Mammary epithelial cell (primary cell): ENCODE measurements at regions not wholly inside any gene's neighbourhood (a gene's known extent, or its start where the extent isn't known, plus 50 kb on each side); places are given as distances from the start of the nearest gene placed in this dataset.

ENCODE experiments used
- EZH2 ChIP-seq: IDR thresholded peaks from 2 replicates; pipeline ENCODE4 v1.6.1; 2012; ENCODE audit warnings: low read length, inconsistent platforms, borderline replicate concordance
- TF ChIP-seq, protein P1 (sequence below), 2 donors: IDR thresholded peaks in 1 of 2; conservative IDR thresholded peaks in 1 of 2; 2 replicates each; pipeline ENCODE4 v1.5.1; 2011 to 2012; ENCODE audit warnings: inconsistent platforms in 2 of 2, low read length in 2 of 2, mild to moderate bottlenecking in 2 of 2, control low read depth in 1 of 2, low read depth in 1 of 2; ENCODE audit not compliant: insufficient read depth in 1 of 2; ENCODE audit errors: extremely low read depth in 1 of 2

DNA sequence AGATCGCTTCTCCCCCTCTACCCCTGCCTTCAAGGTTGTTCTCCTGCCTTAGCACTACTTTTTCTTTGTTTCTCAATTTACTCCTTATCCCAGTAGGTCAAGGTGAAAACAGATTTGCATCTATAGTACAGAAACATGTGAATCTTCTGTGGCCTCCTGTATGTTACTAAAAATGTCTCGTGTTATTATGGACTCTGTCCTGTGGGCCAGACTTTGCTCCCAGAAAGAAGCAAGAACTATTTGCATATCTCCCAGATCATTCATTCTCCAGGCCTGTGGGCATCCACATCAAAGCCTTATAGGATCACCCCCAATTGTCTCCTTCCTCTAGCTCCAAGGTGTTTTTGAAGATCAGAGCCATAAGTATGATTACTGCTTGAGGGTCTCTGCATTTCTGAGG is 169.5 kb upstream of the ROPN1 start:
- TF ChIP-seq, protein P1, sequence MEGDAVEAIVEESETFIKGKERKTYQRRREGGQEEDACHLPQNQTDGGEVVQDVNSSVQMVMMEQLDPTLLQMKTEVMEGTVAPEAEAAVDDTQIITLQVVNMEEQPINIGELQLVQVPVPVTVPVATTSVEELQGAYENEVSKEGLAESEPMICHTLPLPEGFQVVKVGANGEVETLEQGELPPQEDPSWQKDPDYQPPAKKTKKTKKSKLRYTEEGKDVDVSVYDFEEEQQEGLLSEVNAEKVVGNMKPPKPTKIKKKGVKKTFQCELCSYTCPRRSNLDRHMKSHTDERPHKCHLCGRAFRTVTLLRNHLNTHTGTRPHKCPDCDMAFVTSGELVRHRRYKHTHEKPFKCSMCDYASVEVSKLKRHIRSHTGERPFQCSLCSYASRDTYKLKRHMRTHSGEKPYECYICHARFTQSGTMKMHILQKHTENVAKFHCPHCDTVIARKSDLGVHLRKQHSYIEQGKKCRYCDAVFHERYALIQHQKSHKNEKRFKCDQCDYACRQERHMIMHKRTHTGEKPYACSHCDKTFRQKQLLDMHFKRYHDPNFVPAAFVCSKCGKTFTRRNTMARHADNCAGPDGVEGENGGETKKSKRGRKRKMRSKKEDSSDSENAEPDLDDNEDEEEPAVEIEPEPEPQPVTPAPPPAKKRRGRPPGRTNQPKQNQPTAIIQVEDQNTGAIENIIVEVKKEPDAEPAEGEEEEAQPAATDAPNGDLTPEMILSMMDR (conservative IDR thresholded peaks at IDR 0.05 in 1 of 2, IDR thresholded peaks at IDR 0.05 in 1 of 2; ENCODE audit: extremely low read depth in 1 of 2, insufficient read depth in 1 of 2, low read depth in 1 of 2, low read length in 2 of 2), result no peak
- TF ChIP-seq EZH2, result no peak
